ENCODE measurements at regions not wholly inside any gene's neighbourhood (a gene's known extent, or its start where the extent isn't known, plus 50 kb on each side); places are given as distances from the start of the nearest gene placed in this dataset.
A peak's percentile ranks its signal among the peaks of the same experiment; 100 is the strongest.

- H3K4me3 ChIP-seq, result no peak overlapping the region
- H3K4me1 ChIP-seq (replicated peaks in 1 of 2), result no peaks in the 10 kb centered on the region
- intact Hi-C loops (cut with DNase I), result no loop called here
- no peaks in the 10 kb centered on the region for H3K9me3 ChIP-seq (replicated peaks in 1 of 3)
- H3K27me3 ChIP-seq, result no peaks in the 10 kb centered on the region
- no peak for TF ChIP-seq CTCF (IDR thresholded peaks at IDR 0.05)
- TF ChIP-seq POLR2A (IDR thresholded peaks at IDR 0.05), result no peak
- H3K36me3 ChIP-seq (replicated peaks in 1 of 2), result no peaks in the 10 kb centered on the region
- WGBS, 4 donors, result 64 to 88% (median 83%) methylated on average over 15 to 16 of the region's 16 CpGs
- H3K27ac ChIP-seq, result no peak overlapping the region
- DNase-seq, result peak in 1 of 7 donors; percentile 14
These were observed 275.7 kb downstream of the MYCN start for GRCh38 chr2:16215902-16216557.

- Histone ChIP-seq H3K9me3 (replicated peaks in 1 of 3) (no peaks in the 10 kb centered on the region), H3K36me3 (replicated peaks in 1 of 2) (no peaks in the 10 kb centered on the region), H3K27ac (no peak overlapping the region), H3K4me1 (replicated peaks in 1 of 2) (no peaks in the 10 kb centered on the region), H3K27me3 (no peaks in the 10 kb centered on the region), H3K4me3 (no peak overlapping the region)
- WGBS, 4 donors, result 86 to 92% (median 91%) methylated on average over 5 of the region's 5 CpGs
- TF ChIP-seq CTCF (IDR thresholded peaks at IDR 0.05), result no peak
- TF ChIP-seq POLR2A (IDR thresholded peaks at IDR 0.05), result no peak
- intact Hi-C loops (cut with DNase I), result no loop called here
- no peak for DNase-seq
These were observed 274.5 kb downstream of the MYCN start for GRCh38 chr2:16214861-16215260.

- no peaks in the 10 kb centered on the region for H3K27me3 ChIP-seq
- intact Hi-C loops (cut with DNase I), result no loop called here
These were observed 274.0 kb downstream of the MYCN start for GRCh38 chr2:16214391-16214790.

DNA sequence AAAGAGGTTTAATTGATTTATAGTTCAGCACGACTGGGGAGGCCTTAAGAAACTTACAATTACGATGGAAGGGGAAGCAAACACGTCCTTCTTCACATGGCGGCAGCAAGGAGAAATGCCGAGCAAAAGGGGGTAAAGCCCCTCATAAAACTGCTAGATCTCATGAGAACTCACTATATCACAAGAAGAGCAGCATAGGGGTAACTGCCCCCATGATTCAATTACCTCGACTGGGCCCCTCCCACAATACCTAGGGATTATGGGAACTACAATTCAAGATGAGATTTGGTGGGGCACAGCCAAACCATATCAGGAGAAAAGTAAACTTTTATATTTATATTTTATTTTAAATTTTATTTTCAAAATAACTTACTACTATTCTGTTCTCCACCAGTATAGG, 272.0 kb downstream of the MYCN start:
- no peaks in the 10 kb centered on the region for H3K4me1 ChIP-seq (replicated peaks in 1 of 2)
- intact Hi-C loops (cut with DNase I), result no loop called here
- no peak for TF ChIP-seq POLR2A (IDR thresholded peaks at IDR 0.05)
- no peaks in the 10 kb centered on the region for H3K9me3 ChIP-seq (replicated peaks in 1 of 3)
- H3K36me3 ChIP-seq (replicated peaks in 1 of 2), result no peaks in the 10 kb centered on the region
- DNase-seq, result no peak
- H3K27me3 ChIP-seq, result no peaks in the 10 kb centered on the region
- no peak overlapping the region for H3K4me3 ChIP-seq
- no peak overlapping the region for H3K27ac ChIP-seq
- 75 to 85% (median 82%) methylated on average over 6 of the region's 6 CpGs for WGBS, 4 donors

More at GRCh38 chr2:16214391-16214790, 274.0 kb downstream of the MYCN start:
- Histone ChIP-seq H3K4me1 (replicated peaks in 1 of 2) (no peaks in the 10 kb centered on the region), H3K9me3 (replicated peaks in 1 of 3) (no peaks in the 10 kb centered on the region), H3K27ac (no peak overlapping the region), H3K36me3 (replicated peaks in 1 of 2) (no peaks in the 10 kb centered on the region), H3K4me3 (no peak overlapping the region)
- WGBS, 4 donors, result 70 to 93% (median 85%) methylated on average over 1 of the region's 1 CpG
- TF ChIP-seq CTCF (IDR thresholded peaks at IDR 0.05), result no peak
- no peak for TF ChIP-seq POLR2A (IDR thresholded peaks at IDR 0.05)
- no peak for DNase-seq

DNA sequence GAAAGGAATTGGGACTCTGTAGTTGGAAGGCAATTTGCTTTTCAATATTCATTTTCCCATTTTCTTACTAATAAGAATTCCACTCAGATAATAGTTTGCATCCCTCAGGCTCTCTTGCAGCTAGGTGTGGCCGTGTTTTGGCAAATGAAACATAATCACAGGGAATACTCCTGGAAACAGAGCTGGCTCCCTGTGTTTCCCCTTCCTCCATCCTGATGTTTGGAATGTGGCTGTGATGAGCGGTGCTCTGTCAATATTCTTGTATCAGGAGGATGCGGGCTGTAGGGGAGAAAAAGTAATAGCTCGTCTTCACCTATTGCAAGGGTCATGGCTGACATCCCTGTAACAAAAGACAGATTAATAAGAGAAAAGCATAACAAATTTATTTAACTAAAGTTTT, 271.0 kb downstream of the MYCN start:
- no peak for DNase-seq
- Histone ChIP-seq H3K36me3 (replicated peaks in 1 of 2) (no peaks in the 10 kb centered on the region), H3K4me1 (replicated peaks in 1 of 2) (no peaks in the 10 kb centered on the region), H3K27ac (no peak overlapping the region), H3K4me3 (no peak overlapping the region), H3K9me3 (replicated peaks in 1 of 3) (no peaks in the 10 kb centered on the region), H3K27me3 (no peaks in the 10 kb centered on the region)
- intact Hi-C loops (cut with DNase I), result no loop called here
- 43 to 74% (median 58%) methylated on average over 4 of the region's 4 CpGs for WGBS, 4 donors
- TF ChIP-seq POLR2A (IDR thresholded peaks at IDR 0.05), result no peak
- no peak for TF ChIP-seq CTCF (IDR thresholded peaks at IDR 0.05)
